GM18499 (cell line): ENCODE measurements at regions not wholly inside any gene's neighbourhood (a gene's known extent, or its start where the extent isn't known, plus 50 kb on each side); places are given as distances from the start of the nearest gene placed in this dataset.
"Not testable (repeated sequence)": the region's sequence is repeated elsewhere in the genome, so short reads cannot be mapped to it uniquely, and the experiment has no call there.

Source experiments
- ATAC-seq: cut with Tn5 transposase; IDR thresholded peaks from one replicate; pipeline ENCODE4 v1.9.1; 2021; ENCODE audit warnings: moderate number of reproducible peaks; ENCODE audit not compliant: insufficient read depth, unreplicated experiment

GRCh38 chr15:81749716-81750375 lies 296.0 kb downstream of the MEX3B start:
- ATAC-seq: no peak

GRCh38 chr15:81747482-81747881 lies 298.3 kb downstream of the MEX3B start:
- ATAC-seq: no peak

- no peak for ATAC-seq
These were observed 298.8 kb downstream of the MEX3B start for GRCh38 chr15:81747026-81747425.

GRCh38 chr15:81744364-81744763 lies 301.5 kb downstream of the MEX3B start:
- no peak for ATAC-seq

GRCh38 chr15:81740416-81740815 lies 305.4 kb downstream of the MEX3B start:
- ATAC-seq: no peak

- ATAC-seq: no peak
These were observed 316.5 kb downstream of the MEX3B start for GRCh38 chr15:81729340-81729739.

GRCh38 chr15:81728726-81729125 lies 317.1 kb downstream of the MEX3B start:
- no peak for ATAC-seq

GRCh38 chr15:81725590-81725989 lies 320.2 kb downstream of the MEX3B start:
- no peak for ATAC-seq

- ATAC-seq: no peak
These were observed 321.3 kb downstream of the MEX3B start for GRCh38 chr15:81724536-81724935.

- no peak for ATAC-seq
These were observed 322.1 kb downstream of the MEX3B start for GRCh38 chr15:81723701-81724100.

GRCh38 chr15:81723113-81723651 lies 322.6 kb downstream of the MEX3B start:
- ATAC-seq: no peak

GRCh38 chr15:81716468-81716867 lies 329.4 kb downstream of the MEX3B start:
- ATAC-seq: not testable (repeated sequence)

- no peak for ATAC-seq
These were observed 335.5 kb downstream of the MEX3B start for GRCh38 chr15:81710328-81710727.

GRCh38 chr15:81706816-81707346 lies 332.9 kb upstream of the TMC3 start:
- ATAC-seq: not testable (repeated sequence)

GRCh38 chr15:81705727-81706126 lies 331.7 kb upstream of the TMC3 start:
- ATAC-seq: not testable (repeated sequence)

- no peak for ATAC-seq
These were observed 312.0 kb upstream of the TMC3 start for GRCh38 chr15:81686021-81686420.

- ATAC-seq: no peak
These were observed 311.2 kb upstream of the TMC3 start for GRCh38 chr15:81685237-81685636.

GRCh38 chr15:81680829-81681228 lies 306.8 kb upstream of the TMC3 start:
- no peak for ATAC-seq

- no peak for ATAC-seq
These were observed 292.8 kb upstream of the TMC3 start for GRCh38 chr15:81666839-81667238.

GRCh38 chr15:81660976-81661375 lies 287.0 kb upstream of the TMC3 start:
- no peak for ATAC-seq

GRCh38 chr15:81653259-81653658 lies 279.2 kb upstream of the TMC3 start:
- ATAC-seq: no peak

- no peak for ATAC-seq
These were observed 271.5 kb upstream of the TMC3 start for GRCh38 chr15:81645470-81645869.
